ENCODE measurements at regions not wholly inside any gene's neighbourhood (a gene's known extent, or its start where the extent isn't known, plus 50 kb on each side); places are given as distances from the start of the nearest gene placed in this dataset.

- no peak for TF ChIP-seq CTCF (conservative IDR thresholded peaks at IDR 0.05)
- Histone ChIP-seq H3K4me1 (ENCODE audit: control insufficient read depth, insufficient read depth, low read length) (no peaks in the 10 kb centered on the region), H3K27ac (ENCODE audit: low read depth, low read length) (no peak overlapping the region), H3K9ac (ENCODE audit: extremely low read depth, low read length, poor library complexity, severe bottlenecking) (no peak overlapping the region), H3K4me3 (ENCODE audit: low read length) (no peak overlapping the region), H3K36me3 (ENCODE audit: control insufficient read depth, insufficient read depth, low read length) (no peaks in the 10 kb centered on the region), H3K9me3 (ENCODE audit: control insufficient read depth, low read length) (no peaks in the 10 kb centered on the region), H3K27me3 (ENCODE audit: control insufficient read depth, insufficient read depth, low read length, poor library complexity, severe bottlenecking) (peaks cover 13% of the 10 kb centered on the region)
- Mint-ChIP-seq H3K36me3 (ENCODE audit: low read depth) (no peaks in the 10 kb centered on the region), H3K4me1 (peaks cover 7% of the 10 kb centered on the region), H3K4me3 (no peak overlapping the region), H3K27ac (no peak overlapping the region), H3K27me3 (ENCODE audit: insufficient read depth) (peaks cover 10% of the 10 kb centered on the region), H3K9me3 (no peaks in the 10 kb centered on the region)
- 88 to 90% methylated on average over 3 to 4 of the region's 4 CpGs for WGBS, 2 experiments (ENCODE audit: insufficient coverage in 1 of 2, insufficient read length in 1 of 2)
- no peak for DNase-seq
Observed at GRCh38 chr6:21524201-21524600, 69.3 kb upstream of the SOX4 start.

GRCh38 chr6:21526974-21527373 is 66.6 kb upstream of the SOX4 start:
- H3K9ac ChIP-seq (ENCODE audit: extremely low read depth, low read length, poor library complexity, severe bottlenecking) = no peak overlapping the region
- Mint-ChIP-seq H3K36me3 (ENCODE audit: low read depth) (no peaks in the 10 kb centered on the region), H3K4me3 (no peak overlapping the region), H3K27me3 (ENCODE audit: insufficient read depth) (peaks cover 8% of the 10 kb centered on the region), H3K4me1 (no peaks in the 10 kb centered on the region), H3K27ac (no peak overlapping the region), H3K9me3 (no peaks in the 10 kb centered on the region)
- no peak overlapping the region for H3K27ac ChIP-seq (ENCODE audit: low read depth, low read length)
- 100% methylated on average over 1 of the region's 1 CpG for WGBS, 2 experiments (ENCODE audit: insufficient coverage in 1 of 2, insufficient read length in 1 of 2)
- DNase-seq = no peak
- H3K27me3 ChIP-seq (ENCODE audit: control insufficient read depth, insufficient read depth, low read length, poor library complexity, severe bottlenecking) = peaks cover 13% of the 10 kb centered on the region
- no peak overlapping the region for H3K4me3 ChIP-seq (ENCODE audit: low read length)
- no peaks in the 10 kb centered on the region for H3K9me3 ChIP-seq (ENCODE audit: control insufficient read depth, low read length)
- no peak for TF ChIP-seq CTCF (conservative IDR thresholded peaks at IDR 0.05)
- no peaks in the 10 kb centered on the region for H3K36me3 ChIP-seq (ENCODE audit: control insufficient read depth, insufficient read depth, low read length)
- peaks cover 4% of the 10 kb centered on the region for H3K4me1 ChIP-seq (ENCODE audit: control insufficient read depth, insufficient read depth, low read length)

- H3K27ac ChIP-seq (ENCODE audit: low read depth, low read length) = no peak overlapping the region
- no peak for DNase-seq
- H3K27me3 Mint-ChIP-seq (ENCODE audit: insufficient read depth) = peaks cover 4% of the 10 kb centered on the region
- no peak overlapping the region for H3K4me3 ChIP-seq (ENCODE audit: low read length)
- H3K9me3 ChIP-seq (ENCODE audit: control insufficient read depth, low read length) = no peaks in the 10 kb centered on the region
- no peaks in the 10 kb centered on the region for H3K9me3 Mint-ChIP-seq
- no peak overlapping the region for H3K27ac Mint-ChIP-seq
- no peak for TF ChIP-seq CTCF (conservative IDR thresholded peaks at IDR 0.05)
- peaks cover 4% of the 10 kb centered on the region for H3K4me1 ChIP-seq (ENCODE audit: control insufficient read depth, insufficient read depth, low read length)
- no peaks in the 10 kb centered on the region for H3K36me3 Mint-ChIP-seq (ENCODE audit: low read depth)
- H3K4me1 Mint-ChIP-seq = no peaks in the 10 kb centered on the region
- H3K27me3 ChIP-seq (ENCODE audit: control insufficient read depth, insufficient read depth, low read length, poor library complexity, severe bottlenecking) = peaks cover 9% of the 10 kb centered on the region
- H3K36me3 ChIP-seq (ENCODE audit: control insufficient read depth, insufficient read depth, low read length) = no peaks in the 10 kb centered on the region
- H3K9ac ChIP-seq (ENCODE audit: extremely low read depth, low read length, poor library complexity, severe bottlenecking) = no peak overlapping the region
- H3K4me3 Mint-ChIP-seq = no peak overlapping the region
Observed at GRCh38 chr6:21527731-21528130, 65.8 kb upstream of the SOX4 start.

Measured in endodermal cell (in vitro differentiated cells).